Mesenchymal stem cell (in vitro differentiated cells and primary cell): ENCODE measurements at regions not wholly inside any gene's neighbourhood (a gene's known extent, or its start where the extent isn't known, plus 50 kb on each side); places are given as distances from the start of the nearest gene placed in this dataset.
A peak's percentile ranks its signal among the peaks of the same experiment; 100 is the strongest.

Experiments
- DNase-seq: peaks from one replicate; pipeline ENCODE4 v3.0.0-alpha.2; 2013
- H2AFZ ChIP-seq: one replicate; pipeline ENCODE4 v1.6.1; 2013; ENCODE audit warnings: low read depth, mild to moderate bottlenecking, control low read depth, inconsistent platforms, low read length, moderate library complexity
- H2AK5ac ChIP-seq: 2 replicates; pipeline ENCODE4 v1.6.1; 2013; ENCODE audit warnings: low read length, moderate library complexity, mild to moderate bottlenecking, inconsistent platforms; ENCODE audit not compliant: severe bottlenecking
- H2BK120ac ChIP-seq: one replicate; pipeline ENCODE4 v1.6.1; 2013; ENCODE audit warnings: low read depth, mild to moderate bottlenecking, inconsistent platforms, low read length, moderate library complexity
- H2BK12ac ChIP-seq, 2 experiments: one replicate each; pipeline ENCODE4 v1.6.1; 2013; ENCODE audit warnings: inconsistent platforms in 2 of 2, low read length in 2 of 2, mild to moderate bottlenecking in 2 of 2, moderate library complexity in 2 of 2, control low read depth in 1 of 2
- H2BK15ac ChIP-seq: one replicate; pipeline ENCODE4 v1.6.1; 2013; ENCODE audit warnings: mild to moderate bottlenecking, low read depth, inconsistent platforms; ENCODE audit not compliant: poor library complexity, severe bottlenecking
- H2BK5ac ChIP-seq: 2 replicates; pipeline ENCODE4 v1.6.1; 2013; ENCODE audit warnings: low read depth, mild to moderate bottlenecking, low read length, control low read depth, inconsistent platforms; ENCODE audit not compliant: poor library complexity, severe bottlenecking
- H3K14ac ChIP-seq, 2 experiments: one replicate each; pipeline ENCODE4 v1.6.1; 2013; ENCODE audit warnings: inconsistent platforms in 2 of 2, low read length in 2 of 2, control low read depth in 1 of 2, mild to moderate bottlenecking in 1 of 2, moderate library complexity in 1 of 2
- H3K18ac ChIP-seq, 2 experiments: one replicate each; pipeline ENCODE4 v1.6.1; 2013; ENCODE audit warnings: inconsistent platforms in 2 of 2, low read length in 2 of 2, control low read depth in 1 of 2, low read depth in 1 of 2, mild to moderate bottlenecking in 1 of 2
- H3K23ac ChIP-seq, 2 experiments: one replicate each; pipeline ENCODE4 v1.6.1; 2013; ENCODE audit warnings: inconsistent platforms in 2 of 2, low read length in 2 of 2, mild to moderate bottlenecking in 2 of 2, moderate library complexity in 2 of 2, control low read depth in 1 of 2
- H3K27ac ChIP-seq: 2 replicates; pipeline ENCODE4 v1.5.1; 2013; ENCODE audit warnings: mild to moderate bottlenecking, moderate library complexity, low read length, control low read depth, inconsistent platforms; ENCODE audit not compliant: poor library complexity, severe bottlenecking
- H3K27me3 ChIP-seq, 2 experiments: 2 replicates each; pipeline versions ENCODE4 v1.6.1 to v1.7.0; 2013; ENCODE audit warnings: low read length in 2 of 2, mild to moderate bottlenecking in 2 of 2, moderate library complexity in 2 of 2, control low read depth in 1 of 2, inconsistent platforms in 1 of 2; ENCODE audit not compliant: control insufficient read depth in 1 of 2, insufficient read depth in 1 of 2
- H3K36me3 ChIP-seq, 2 experiments: 2 replicates each; pipeline versions ENCODE4 v1.6.1 to v1.7.0; 2013; ENCODE audit warnings: low read length in 2 of 2, control low read depth in 1 of 2, inconsistent platforms in 1 of 2, low read depth in 1 of 2, mild to moderate bottlenecking in 1 of 2; ENCODE audit not compliant: insufficient read depth in 2 of 2, control insufficient read depth in 1 of 2
- H3K4ac ChIP-seq, 2 experiments: one replicate each; pipeline ENCODE4 v1.6.1; 2013; ENCODE audit warnings: inconsistent platforms in 2 of 2, low read length in 2 of 2, mild to moderate bottlenecking in 2 of 2, moderate library complexity in 2 of 2, control low read depth in 1 of 2, low read depth in 1 of 2
- H3K4me1 ChIP-seq: 2 replicates; pipeline ENCODE4 v1.6.1; 2013; ENCODE audit warnings: low read depth, low read length, control low read depth; ENCODE audit not compliant: control insufficient read depth, insufficient read depth
- H3K4me2 ChIP-seq: 2 replicates; pipeline ENCODE4 v1.6.1; 2013; ENCODE audit warnings: low read length, mild to moderate bottlenecking, inconsistent platforms; ENCODE audit not compliant: poor library complexity, severe bottlenecking
- H3K4me3 ChIP-seq, 2 experiments: 2 replicates each; pipeline versions ENCODE4 v1.5.1 to v1.7.0; 2013; ENCODE audit warnings: low read length in 2 of 2, mild to moderate bottlenecking in 2 of 2, control low read depth in 1 of 2, low read depth in 1 of 2; ENCODE audit not compliant: insufficient read depth in 1 of 2
- H3K79me1 ChIP-seq: replicated peaks from 2 replicates; pipeline ENCODE4 v1.6.1; 2013; ENCODE audit warnings: mild to moderate bottlenecking, control low read depth, low read length, inconsistent platforms; ENCODE audit not compliant: poor library complexity, severe bottlenecking
- H3K9ac ChIP-seq: 2 replicates; pipeline ENCODE4 v1.7.0; 2013; ENCODE audit warnings: mild to moderate bottlenecking, low read length, moderate library complexity
- H3K9me3 ChIP-seq: 2 replicates; pipeline ENCODE4 v1.7.0; 2013; ENCODE audit warnings: mild to moderate bottlenecking, low read length; ENCODE audit not compliant: control insufficient read depth
- H4K8ac ChIP-seq: one replicate; pipeline ENCODE4 v1.6.1; 2013; ENCODE audit warnings: inconsistent platforms, mild to moderate bottlenecking, low read length, moderate library complexity
- H4K91ac ChIP-seq: one replicate; pipeline ENCODE4 v1.6.1; 2013; ENCODE audit warnings: mild to moderate bottlenecking, low read length, inconsistent platforms
- WGBS: methylation state at CpG from one replicate; pipeline ENCODE4 v1.1.7; 2013; ENCODE audit warnings: mixed read lengths; 5-methylcytosine and 5-hydroxymethylcytosine counted together

DNA sequence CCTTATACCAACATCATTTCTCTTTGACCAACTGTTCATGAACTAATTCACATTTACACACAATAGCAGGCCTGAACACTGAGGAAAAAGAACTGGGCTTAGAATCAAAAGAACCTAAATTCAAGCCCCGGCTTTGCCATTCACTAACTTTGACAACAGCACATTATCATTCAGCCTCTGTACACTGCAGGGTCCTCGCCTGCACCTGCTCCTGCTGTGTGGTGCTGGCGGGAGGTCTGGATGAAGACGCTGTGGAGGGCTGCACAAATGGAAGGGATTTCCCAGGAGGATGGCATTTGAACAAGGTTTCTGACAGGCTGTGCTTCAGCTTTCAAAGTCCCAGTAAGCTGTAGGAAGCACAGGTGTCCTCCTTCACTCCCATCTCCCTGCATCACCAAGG, 151.2 kb downstream of the ZDHHC21 start:
- no peak overlapping the region for H2BK12ac ChIP-seq

DNA sequence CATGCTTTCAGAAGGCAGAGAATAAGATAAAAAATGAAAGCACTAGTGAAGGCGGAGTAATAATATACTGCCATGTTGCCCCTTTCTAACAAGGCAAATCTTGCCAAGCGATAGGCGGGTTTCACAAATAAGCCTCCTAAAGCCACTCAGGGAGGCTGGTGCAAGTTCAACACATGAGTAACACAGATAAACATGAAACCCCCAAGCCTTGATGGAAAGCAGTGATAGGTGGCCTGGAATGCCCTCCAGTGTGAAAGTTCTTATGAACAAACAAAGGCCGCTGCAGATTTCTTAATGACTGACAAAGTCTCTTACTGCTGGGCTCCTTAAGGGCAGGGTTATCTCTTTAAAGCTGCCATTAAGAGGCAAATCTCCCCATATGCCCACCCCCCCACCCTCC, 154.7 kb downstream of the ZDHHC21 start:
- Histone ChIP-seq H3K79me1 (no peaks in the 10 kb centered on the region), H3K14ac (no peak overlapping the region), H3K4ac (no peak overlapping the region), H2BK120ac (no peak overlapping the region), H3K4me3 (no peak overlapping the region), H3K27me3 (peaks cover 17 to 23% of the 10 kb centered on the region in 2 experiments), H2AFZ (no peak overlapping the region), H2BK12ac (no peak overlapping the region), H2AK5ac (no peak overlapping the region), H3K9me3 (no peaks in the 10 kb centered on the region), H2BK15ac (no peak overlapping the region), H2BK5ac (no peak overlapping the region), H4K8ac (no peak overlapping the region), H3K4me2 (no peak overlapping the region), H3K4me1 (no peaks in the 10 kb centered on the region), H3K27ac (no peak overlapping the region), H3K18ac (no peak overlapping the region), H3K36me3 (no peaks in the 10 kb centered on the region), H4K91ac (no peak overlapping the region), H3K23ac (no peak overlapping the region), H3K9ac (no peak overlapping the region)
- no peak for DNase-seq
- 82% methylated on average over 4 of the region's 4 CpGs for WGBS

More for the DNA sequence above, 151.2 kb downstream of the ZDHHC21 start:
- H2BK5ac ChIP-seq, result no peak overlapping the region
- DNase-seq, result no peak
- no peak overlapping the region for H4K8ac ChIP-seq
- no peaks in the 10 kb centered on the region for H3K9me3 ChIP-seq
- H2AK5ac ChIP-seq, result no peak overlapping the region
- no peak overlapping the region for H3K4me2 ChIP-seq
- H3K23ac ChIP-seq, result no peak overlapping the region
- H3K36me3 ChIP-seq, result no peaks in the 10 kb centered on the region
- H2BK120ac ChIP-seq, result no peak overlapping the region
- H3K79me1 ChIP-seq, result no peaks in the 10 kb centered on the region
- no peak overlapping the region for H3K4ac ChIP-seq
- no peaks in the 10 kb centered on the region for H3K4me1 ChIP-seq
- 77% methylated on average over 4 of the region's 4 CpGs for WGBS
- no peak overlapping the region for H4K91ac ChIP-seq
- peaks cover 0 to 3% of the 10 kb centered on the region in 2 experiments for H3K27me3 ChIP-seq
- no peak overlapping the region for H3K9ac ChIP-seq
- no peak overlapping the region for H2AFZ ChIP-seq
- H3K18ac ChIP-seq, result no peak overlapping the region
- no peak overlapping the region for H3K4me3 ChIP-seq
- no peak overlapping the region for H3K27ac ChIP-seq
- H2BK15ac ChIP-seq, result no peak overlapping the region
- H3K14ac ChIP-seq, result no peak overlapping the region

GRCh38 chr9:14535161-14535955, 157.9 kb downstream of the ZDHHC21 start:
- no peak overlapping the region for H2BK12ac ChIP-seq
- no peak overlapping the region for H2BK120ac ChIP-seq
- no peaks in the 10 kb centered on the region for H3K36me3 ChIP-seq
- no peak overlapping the region for H2AFZ ChIP-seq
- H4K91ac ChIP-seq, result no peak overlapping the region
- DNase-seq, result no peak
- H3K9me3 ChIP-seq, result no peaks in the 10 kb centered on the region
- 88% methylated on average over 10 of the region's 12 CpGs for WGBS
- no peak overlapping the region for H3K4ac ChIP-seq
- no peak overlapping the region for H4K8ac ChIP-seq
- no peak overlapping the region for H2BK5ac ChIP-seq
- H3K79me1 ChIP-seq, result no peaks in the 10 kb centered on the region
- H3K14ac ChIP-seq, result no peak overlapping the region
- no peak overlapping the region for H3K18ac ChIP-seq
- H3K27ac ChIP-seq, result no peak overlapping the region
- H2AK5ac ChIP-seq, result no peak overlapping the region
- H2BK15ac ChIP-seq, result no peak overlapping the region
- no peaks in the 10 kb centered on the region for H3K4me1 ChIP-seq
- no peak overlapping the region for H3K9ac ChIP-seq
- H3K4me3 ChIP-seq, result no peak overlapping the region
- no peak overlapping the region for H3K4me2 ChIP-seq
- H3K23ac ChIP-seq, result no peak overlapping the region
- peaks cover 17 to 23% of the 10 kb centered on the region in 2 experiments for H3K27me3 ChIP-seq

- Histone ChIP-seq H3K4me2 (no peak overlapping the region), H3K23ac (peak overlapping the region in 1 of 2 experiments; percentile 51), H2BK15ac (no peak overlapping the region), H3K4me1 (no peaks in the 10 kb centered on the region), H3K9me3 (no peaks in the 10 kb centered on the region), H4K91ac (no peak overlapping the region), H3K4me3 (no peak overlapping the region), H3K4ac (no peak overlapping the region), H2BK5ac (no peak overlapping the region), H3K36me3 (no peaks in the 10 kb centered on the region), H3K79me1 (no peaks in the 10 kb centered on the region), H2AFZ (no peak overlapping the region), H2BK120ac (no peak overlapping the region), H2BK12ac (no peak overlapping the region), H3K27ac (no peak overlapping the region), H4K8ac (no peak overlapping the region), H3K18ac (peak overlapping the region in 1 of 2 experiments; percentile 38), H3K14ac (peak overlapping the region in 1 of 2 experiments; percentile 77), H3K9ac (no peak overlapping the region), H3K27me3 (peaks cover 17 to 23% of the 10 kb centered on the region in 2 experiments), H2AK5ac (no peak overlapping the region)
- WGBS, result 67% methylated on average over 20 of the region's 20 CpGs
- no peak for DNase-seq
Measured at GRCh38 chr9:14533867-14534640, 159.2 kb downstream of the ZDHHC21 start.
